GM21381 (cell line): ENCODE measurements at regions not wholly inside any gene's neighbourhood (a gene's known extent, or its start where the extent isn't known, plus 50 kb on each side); places are given as distances from the start of the nearest gene placed in this dataset.
"Not testable (repeated sequence)": the region's sequence is repeated elsewhere in the genome, so short reads cannot be mapped to it uniquely, and the experiment has no call there.

Experiments used
- ATAC-seq: cut with Tn5 transposase; IDR thresholded peaks from one replicate; pipeline ENCODE4 v1.9.1; 2021; ENCODE audit warnings: mild to moderate bottlenecking, moderate library complexity; ENCODE audit not compliant: unreplicated experiment

- no peak for ATAC-seq
Observed at GRCh38 chr6:12474167-12475140, 184.3 kb downstream of the EDN1 start.

GRCh38 chr6:12476484-12476883, 186.3 kb downstream of the EDN1 start:
- ATAC-seq: no peak

GRCh38 chr6:12477616-12478015, 187.5 kb downstream of the EDN1 start:
- ATAC-seq: no peak

GRCh38 chr6:12478921-12479320, 188.8 kb downstream of the EDN1 start:
- ATAC-seq: no peak

- no peak for ATAC-seq
Observed at GRCh38 chr6:12479451-12479850, 189.3 kb downstream of the EDN1 start.

GRCh38 chr6:12479881-12480280, 189.7 kb downstream of the EDN1 start:
- no peak for ATAC-seq

GRCh38 chr6:12480379-12480778, 190.2 kb downstream of the EDN1 start:
- ATAC-seq: no peak

GRCh38 chr6:12481292-12481691, 191.1 kb downstream of the EDN1 start:
- no peak for ATAC-seq

GRCh38 chr6:12481850-12482249, 191.7 kb downstream of the EDN1 start:
- no peak for ATAC-seq

GRCh38 chr6:12482386-12483375, 192.5 kb downstream of the EDN1 start:
- no peak for ATAC-seq

- peak; percentile 87 for ATAC-seq
Observed at GRCh38 chr6:12483712-12484111, 193.6 kb downstream of the EDN1 start.

- no peak for ATAC-seq
Observed at GRCh38 chr6:12484519-12484918, 194.4 kb downstream of the EDN1 start.

- no peak for ATAC-seq
Observed at GRCh38 chr6:12485226-12485764, 195.1 kb downstream of the EDN1 start.

GRCh38 chr6:12485837-12486236, 195.7 kb downstream of the EDN1 start:
- no peak for ATAC-seq

- ATAC-seq: no peak
Observed at GRCh38 chr6:12490351-12490903, 200.3 kb downstream of the EDN1 start.

GRCh38 chr6:12490904-12491571, 200.9 kb downstream of the EDN1 start:
- ATAC-seq: no peak

GRCh38 chr6:12492929-12493328, 202.8 kb downstream of the EDN1 start:
- ATAC-seq: not testable (repeated sequence)

GRCh38 chr6:12493446-12493845, 203.3 kb downstream of the EDN1 start:
- no peak for ATAC-seq

GRCh38 chr6:12494161-12494560, 204.0 kb downstream of the EDN1 start:
- ATAC-seq: no peak

- no peak for ATAC-seq
Observed at GRCh38 chr6:12501990-12502389, 211.8 kb downstream of the EDN1 start.
